Heart right ventricle (tissue), 16 donors: ENCODE measurements at regions not wholly inside any gene's neighbourhood (a gene's known extent, or its start where the extent isn't known, plus 50 kb on each side); places are given as distances from the start of the nearest gene placed in this dataset.

Source experiments
- ATAC-seq, 8 donors: fragments of 200-7000 bp; cut with Tn5 transposase; one replicate each; pipeline ENCODE4 v1.9.1; 2020; ENCODE audit warnings: mild to moderate bottlenecking in 8 of 8, moderate library complexity in 8 of 8, moderate number of reproducible peaks in 1 of 8
- DNase-seq, 2 donors: peaks; one replicate each; pipeline ENCODE4 v3.0.0-alpha.2; 2020
- H3K27ac ChIP-seq, 10 donors: fragments of 200-600 bp; sonication (generic) in 2 of 10; one replicate each; pipeline versions ENCODE4 v1.5.0 to v1.8.0; 2020 to 2022; ENCODE audit warnings: mild to moderate bottlenecking in 3 of 10
- H3K27me3 ChIP-seq, 7 donors: fragments of 200-600 bp; one replicate each; pipeline ENCODE4 v1.8.0; 2021 to 2022; ENCODE audit warnings: mild to moderate bottlenecking in 2 of 7
- H3K36me3 ChIP-seq, 9 donors: fragments of 200-600 bp; sonication (generic) in 1 of 9; one replicate each; pipeline versions ENCODE4 v1.5.0 to v1.8.0; 2020 to 2022; ENCODE audit warnings: mild to moderate bottlenecking in 2 of 9
- H3K4me1 ChIP-seq, 9 donors: fragments of 200-600 bp; sonication (generic) in 1 of 9; one replicate each; pipeline versions ENCODE4 v1.5.0 to v1.8.0; 2020 to 2022; ENCODE audit warnings: mild to moderate bottlenecking in 4 of 9
- H3K4me3 ChIP-seq, 10 donors: fragments of 200-600 bp; sonication (generic) in 2 of 10; one replicate each; pipeline versions ENCODE4 v1.5.0 to v1.8.0; 2020 to 2022; ENCODE audit warnings: mild to moderate bottlenecking in 7 of 10, moderate library complexity in 2 of 10
- H3K9me3 ChIP-seq, 11 donors: fragments of 200-600 bp in 10 of 11; sonication (generic) in 2 of 11; one replicate each; pipeline versions ENCODE4 v1.5.0 to v1.8.0; 2013 to 2022; ENCODE audit warnings: mild to moderate bottlenecking in 2 of 11, control low read depth in 1 of 11, moderate library complexity in 1 of 11
- WGBS, 2 donors: extraction: QIAGEN DNeasy Blood & Tissue Kit; methylation state at CpG; one replicate each; pipeline ENCODE4 v1.1.7; 2013; ENCODE audit warnings: inconsistent platforms in 1 of 2; 5-methylcytosine and 5-hydroxymethylcytosine counted together
- intact Hi-C, 10 donors: fragments of 100-400 bp; cut with DNase I; formaldehyde crosslinking; loops; one replicate each; pipeline versions ENCODE4 v1.11.1 to v1.14.2; 2022
- TF ChIP-seq, protein P1 (sequence below), 9 donors: fragments of 200-600 bp; sonication (generic) in 2 of 9; IDR thresholded peaks; one replicate each; pipeline versions ENCODE4 v1.5.0 to v1.8.0; 2021 to 2022; ENCODE audit warnings: antibody characterized with exemption in 9 of 9, mild to moderate bottlenecking in 5 of 9, moderate library complexity in 1 of 9
- donor health status: Arrhythmogenic right ventricular cardiomyopathy.
- donor health status: ischemic (EF 13 %, LVEDD 7.1; RV severe dilation, severe dysfunction).
- donor health status: healthy with polysubstance abuse.
- donor health status: DM: no; HTN: yes; CAD: no.
- donor health status: DM: no; HTN: no; CAD: no.
- donor health status: ischemic (EF 25% LVEDD 6.9; RV normal size, moderate dysfunction).
- donor health status: ischemic (EF 25% LVEDD 5.7; RV mildly dilated, moderate dysfunction).
- donor health status: healthy.
- donor health status: DM: yes; HTN: yes; CAD: no.
- donor health status: Ischemic cardiomyopathy.
- donor health status: ischemic (EF 35%, LVEDD 5.7; RV mildly dilated, moderate dysfunction).
- donor health status: nonischemic (EF 11% LVEDD 7.7; RV severe dilation, severe dysfunction).
- donor health status: DM: yes; HTN: yes; CAD: no.
- donor health status: PGD.
- donor health status: ischemic (EF 29% LVEDD 5.4; RV normal size, mild dysfunction).
- donor health status: nonischemic (EF 23%, LVEDD 6.1; RV moderate dilation, normal function).

DNA sequence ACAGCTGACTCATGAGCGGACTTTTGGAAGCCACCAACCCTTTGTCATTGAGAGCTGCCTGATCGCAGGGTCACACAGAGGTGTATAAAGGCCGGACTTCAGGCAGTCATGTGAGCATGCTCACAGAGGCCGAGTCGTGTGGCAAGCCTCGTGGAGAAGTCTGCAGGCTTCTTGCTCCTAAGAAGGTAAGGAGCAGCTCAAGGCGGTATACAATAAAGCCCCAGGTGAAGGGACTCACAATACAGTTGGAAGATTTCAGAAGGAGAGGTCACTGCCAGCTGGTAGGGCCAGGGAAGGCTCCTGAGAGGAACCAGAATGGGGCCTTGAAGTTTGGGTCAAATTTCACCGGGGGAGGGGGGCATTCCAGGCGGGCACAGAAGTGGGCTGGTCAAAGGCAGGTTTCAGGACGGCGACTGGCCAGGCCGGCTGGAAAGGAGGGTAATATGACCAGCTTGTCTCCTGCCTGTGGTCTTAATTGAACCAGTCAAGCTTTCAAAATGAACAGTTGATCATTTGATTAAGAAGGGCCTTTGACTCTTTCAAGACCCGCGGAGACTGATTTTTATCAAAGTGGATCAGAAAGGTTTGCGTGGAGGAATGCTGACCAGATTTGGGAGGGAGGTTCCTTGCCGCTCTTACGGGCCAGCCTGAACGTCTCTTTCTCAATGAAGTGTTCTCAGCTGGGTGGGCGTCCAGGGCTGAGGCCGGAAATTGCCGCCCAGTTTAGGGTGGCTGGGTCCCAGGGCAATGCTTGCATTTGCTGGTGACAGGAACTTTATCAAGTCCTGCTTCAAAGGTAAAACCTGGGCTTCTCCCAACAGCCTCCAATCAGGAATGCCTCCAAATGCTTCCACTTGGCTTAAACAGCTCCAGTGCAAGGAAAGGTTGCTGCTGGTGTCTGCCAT, 178.6 kb downstream of the EMX2 start:
- Histone ChIP-seq H3K27me3 (peaks cover 0 to 39% (median 15%) of the 10 kb centered on the region in 7 donors), H3K9me3 (peaks cover 0 to 6% (median 0%) of the 10 kb centered on the region in 11 donors), H3K36me3 (no peaks in the 10 kb centered on the region), H3K4me1 (no peaks in the 10 kb centered on the region), H3K4me3 (no peak overlapping the region), H3K27ac (no peak overlapping the region)
- WGBS, 2 donors = 41 to 42% methylated on average over 21 of the region's 21 CpGs
- TF ChIP-seq, protein P1, sequence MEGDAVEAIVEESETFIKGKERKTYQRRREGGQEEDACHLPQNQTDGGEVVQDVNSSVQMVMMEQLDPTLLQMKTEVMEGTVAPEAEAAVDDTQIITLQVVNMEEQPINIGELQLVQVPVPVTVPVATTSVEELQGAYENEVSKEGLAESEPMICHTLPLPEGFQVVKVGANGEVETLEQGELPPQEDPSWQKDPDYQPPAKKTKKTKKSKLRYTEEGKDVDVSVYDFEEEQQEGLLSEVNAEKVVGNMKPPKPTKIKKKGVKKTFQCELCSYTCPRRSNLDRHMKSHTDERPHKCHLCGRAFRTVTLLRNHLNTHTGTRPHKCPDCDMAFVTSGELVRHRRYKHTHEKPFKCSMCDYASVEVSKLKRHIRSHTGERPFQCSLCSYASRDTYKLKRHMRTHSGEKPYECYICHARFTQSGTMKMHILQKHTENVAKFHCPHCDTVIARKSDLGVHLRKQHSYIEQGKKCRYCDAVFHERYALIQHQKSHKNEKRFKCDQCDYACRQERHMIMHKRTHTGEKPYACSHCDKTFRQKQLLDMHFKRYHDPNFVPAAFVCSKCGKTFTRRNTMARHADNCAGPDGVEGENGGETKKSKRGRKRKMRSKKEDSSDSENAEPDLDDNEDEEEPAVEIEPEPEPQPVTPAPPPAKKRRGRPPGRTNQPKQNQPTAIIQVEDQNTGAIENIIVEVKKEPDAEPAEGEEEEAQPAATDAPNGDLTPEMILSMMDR (IDR thresholded peaks at IDR 0.05) = no peak
- DNase-seq = no peak
- no peak for ATAC-seq
- intact Hi-C loops = no loop called here

DNA sequence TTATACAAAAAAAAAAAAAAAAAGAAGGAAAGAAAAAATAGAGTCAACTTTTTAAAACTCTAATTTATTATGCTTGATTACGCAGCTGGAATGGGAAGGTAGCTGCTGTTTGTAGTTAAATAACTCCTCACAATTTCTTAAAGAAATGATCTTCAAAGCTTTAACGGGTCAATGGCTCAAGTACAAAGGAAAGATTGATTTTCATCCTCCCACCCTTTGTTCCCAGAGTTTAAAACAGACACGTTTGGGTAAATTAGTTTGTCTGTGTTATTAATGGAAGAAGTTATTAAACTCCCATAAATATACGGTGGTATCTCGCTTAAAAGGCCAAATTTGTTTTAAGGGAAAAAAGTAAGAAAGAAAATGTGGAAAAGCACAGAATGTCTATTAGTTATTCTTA, 179.3 kb downstream of the EMX2 start:
- Histone ChIP-seq H3K27ac (no peak overlapping the region), H3K27me3 (peaks cover 0 to 39% (median 15%) of the 10 kb centered on the region in 7 donors), H3K9me3 (peaks cover 0 to 6% (median 0%) of the 10 kb centered on the region in 11 donors), H3K4me1 (no peaks in the 10 kb centered on the region), H3K4me3 (no peak overlapping the region), H3K36me3 (no peaks in the 10 kb centered on the region)
- ATAC-seq (no peak), DNase-seq (no peak)
- WGBS, 2 donors = 80 to 87% methylated on average over 5 of the region's 5 CpGs
- TF ChIP-seq, protein P1 (IDR thresholded peaks at IDR 0.05) = no peak
- intact Hi-C loops = no loop called here

DNA sequence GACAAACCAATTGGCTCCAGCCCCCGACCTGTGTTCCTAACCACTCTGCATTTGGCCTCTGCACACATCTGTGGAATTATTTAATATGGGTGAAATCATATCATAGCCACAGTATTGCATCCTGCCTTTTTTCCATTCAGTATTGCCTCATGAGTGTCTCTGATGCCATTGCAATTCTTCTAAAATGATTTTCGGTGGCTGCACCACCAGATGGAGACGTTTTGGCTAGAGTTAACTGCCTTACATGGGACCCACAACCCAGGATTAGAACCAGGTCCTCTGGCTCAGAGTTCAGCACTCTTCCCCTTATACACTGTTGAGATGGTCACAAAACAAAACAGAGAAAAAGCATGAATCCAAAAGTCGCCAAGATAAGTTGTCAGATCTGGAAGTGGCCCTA, 180.8 kb downstream of the EMX2 start:
- intact Hi-C loops = no loop called here
- 56 to 59% methylated on average over 4 of the region's 4 CpGs for WGBS, 2 donors

DNA sequence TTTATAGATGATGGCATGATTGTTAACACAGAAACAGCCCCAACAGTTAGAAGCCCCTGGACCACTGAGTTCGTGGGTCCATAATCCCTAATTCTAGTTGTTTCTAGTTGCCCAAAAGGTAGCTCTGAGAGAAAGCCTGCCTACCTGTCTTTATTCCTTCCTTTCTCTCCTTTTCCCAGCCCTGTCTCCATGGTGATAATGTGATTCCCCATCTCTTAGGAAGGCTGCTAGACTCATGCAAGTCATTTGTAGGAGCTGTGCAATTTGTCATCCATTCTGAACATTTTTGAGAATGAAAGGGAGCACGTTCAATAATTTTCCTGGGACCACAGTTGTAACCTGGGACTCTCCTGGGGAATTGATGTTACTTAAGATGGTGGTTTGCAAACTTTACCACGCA, 183.4 kb downstream of the EMX2 start:
- 63 to 65% methylated on average over 3 of the region's 3 CpGs for WGBS, 2 donors
- ATAC-seq = no peak
- H3K27me3 ChIP-seq = peaks cover 0 to 60% (median 32%) of the 10 kb centered on the region in 7 donors
- H3K4me1 ChIP-seq = no peaks in the 10 kb centered on the region
- peaks cover 0 to 4% (median 0%) of the 10 kb centered on the region in 11 donors for H3K9me3 ChIP-seq
- DNase-seq = no peak
- intact Hi-C loops = no loop called here
- no peak overlapping the region for H3K27ac ChIP-seq
- H3K36me3 ChIP-seq = no peaks in the 10 kb centered on the region
- no peak overlapping the region for H3K4me3 ChIP-seq
- TF ChIP-seq, protein P1 (IDR thresholded peaks at IDR 0.05) = no peak

More for the DNA sequence above, 180.8 kb downstream of the EMX2 start:
- DNase-seq = no peak
- Histone ChIP-seq H3K4me1 (no peaks in the 10 kb centered on the region), H3K4me3 (no peak overlapping the region), H3K9me3 (peaks cover 0 to 4% (median 0%) of the 10 kb centered on the region in 11 donors), H3K27ac (no peak overlapping the region), H3K36me3 (no peaks in the 10 kb centered on the region), H3K27me3 (peaks cover 0 to 43% (median 15%) of the 10 kb centered on the region in 7 donors)
- ATAC-seq = no peak
- TF ChIP-seq, protein P1 (IDR thresholded peaks at IDR 0.05) = no peak
